ENCODE measurements at regions not wholly inside any gene's neighbourhood (a gene's known extent, or its start where the extent isn't known, plus 50 kb on each side); places are given as distances from the start of the nearest gene placed in this dataset.

GRCh38 chr3:110583373-110583935, 488.2 kb upstream of the NECTIN3 start:
- TF ChIP-seq CTCF (conservative IDR thresholded peaks at IDR 0.05) (no peak), ZFX (IDR thresholded peaks at IDR 0.05) (no peak)
